GM21619 (cell line): ENCODE measurements at regions not wholly inside any gene's neighbourhood (a gene's known extent, or its start where the extent isn't known, plus 50 kb on each side); places are given as distances from the start of the nearest gene placed in this dataset.

ENCODE experiments used
- ATAC-seq: cut with Tn5 transposase; IDR thresholded peaks from one replicate; pipeline ENCODE4 v1.9.1; 2021; ENCODE audit not compliant: unreplicated experiment

GRCh38 chr13:74219566-74219965 lies 85.4 kb upstream of the KLF12 start:
- no peak for ATAC-seq

GRCh38 chr13:74218291-74218690 lies 84.1 kb upstream of the KLF12 start:
- ATAC-seq = no peak

- no peak for ATAC-seq
Observed at GRCh38 chr13:74217811-74218210, 83.6 kb upstream of the KLF12 start.

GRCh38 chr13:74215420-74215819 lies 81.2 kb upstream of the KLF12 start:
- no peak for ATAC-seq

- no peak for ATAC-seq
Observed at GRCh38 chr13:74214321-74214720, 80.1 kb upstream of the KLF12 start.

GRCh38 chr13:74210693-74211393 lies 76.6 kb upstream of the KLF12 start:
- no peak for ATAC-seq

GRCh38 chr13:74206855-74207254 lies 72.7 kb upstream of the KLF12 start:
- no peak for ATAC-seq

- ATAC-seq = no peak
Observed at GRCh38 chr13:74206061-74206561, 71.9 kb upstream of the KLF12 start.

- no peak for ATAC-seq
Observed at GRCh38 chr13:74205313-74205690, 71.1 kb upstream of the KLF12 start.

GRCh38 chr13:74204602-74205312 lies 70.6 kb upstream of the KLF12 start:
- ATAC-seq = no peak

- ATAC-seq = no peak
Observed at GRCh38 chr13:74203576-74203975, 69.4 kb upstream of the KLF12 start.

GRCh38 chr13:74202129-74202813 lies 68.1 kb upstream of the KLF12 start:
- ATAC-seq = no peak

- no peak for ATAC-seq
Observed at GRCh38 chr13:74201530-74201929, 67.3 kb upstream of the KLF12 start.

GRCh38 chr13:74200081-74200480 lies 65.9 kb upstream of the KLF12 start:
- no peak for ATAC-seq

- no peak for ATAC-seq
Observed at GRCh38 chr13:74197677-74198429, 63.6 kb upstream of the KLF12 start.

GRCh38 chr13:74194846-74195245 lies 60.6 kb upstream of the KLF12 start:
- ATAC-seq = no peak

GRCh38 chr13:74193391-74193790 lies 59.2 kb upstream of the KLF12 start:
- no peak for ATAC-seq

- no peak for ATAC-seq
Observed at GRCh38 chr13:74191410-74191809, 57.2 kb upstream of the KLF12 start.

GRCh38 chr13:74190999-74191398 lies 56.8 kb upstream of the KLF12 start:
- ATAC-seq = no peak

- ATAC-seq = no peak
Observed at GRCh38 chr13:74187564-74187963, 53.4 kb upstream of the KLF12 start.

GRCh38 chr13:74184283-74184682 lies 50.1 kb upstream of the KLF12 start:
- no peak for ATAC-seq
